ENCODE measurements at regions not wholly inside any gene's neighbourhood (a gene's known extent, or its start where the extent isn't known, plus 50 kb on each side); places are given as distances from the start of the nearest gene placed in this dataset.

DNA sequence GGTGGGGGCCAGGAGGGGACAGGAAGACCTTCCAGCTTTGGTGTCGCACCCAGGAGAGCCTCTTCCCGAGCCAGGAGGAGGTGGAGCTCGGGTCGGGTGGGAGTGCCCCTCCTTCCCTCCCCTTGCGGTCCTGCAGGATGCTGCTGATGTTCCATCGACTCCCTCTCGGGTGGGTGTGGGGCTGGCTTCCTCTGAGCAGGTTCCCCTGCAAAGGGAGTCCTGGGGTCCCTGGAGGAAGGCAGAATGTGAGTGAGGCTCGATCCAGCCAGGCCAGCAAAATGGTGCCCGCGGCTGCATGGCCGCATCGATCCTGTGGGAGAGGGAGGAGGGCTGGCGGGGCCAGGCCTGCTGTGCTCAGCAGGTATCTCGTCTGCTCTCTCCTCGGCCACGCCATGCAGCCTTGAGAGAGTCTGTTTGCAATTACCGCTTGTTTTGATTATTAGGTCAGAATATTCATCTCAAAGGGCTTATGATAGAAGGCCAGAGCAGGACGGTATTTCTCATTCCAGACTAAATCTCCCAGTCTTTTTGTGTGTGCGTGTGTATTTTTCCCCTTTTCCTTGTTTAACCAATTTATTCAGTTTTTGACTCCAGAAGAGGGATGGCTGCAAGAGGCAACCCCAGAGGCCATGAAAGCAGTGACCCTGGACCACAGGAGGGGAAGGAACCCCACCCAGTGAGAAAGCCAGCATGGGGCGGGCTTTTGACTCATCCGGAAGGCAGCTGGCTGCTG, 137.3 kb upstream of the ZMIZ1 start:
- Histone ChIP-seq H3K9me3 (replicated peaks in 1 of 3) (no peaks in the 10 kb centered on the region), H3K36me3 (replicated peaks in 1 of 2) (no peaks in the 10 kb centered on the region), H3K4me1 (replicated peaks in 1 of 2) (peaks cover 0 to 16% of the 10 kb centered on the region in 2 donors), H3K4me3 (no peak overlapping the region), H3K27me3 (no peaks in the 10 kb centered on the region), H3K27ac (peak overlapping the region in 2 of 5 donors; percentile 57 to 66)
- TF ChIP-seq POLR2A (IDR thresholded peaks at IDR 0.05) = no peak
- TF ChIP-seq, protein P1, sequence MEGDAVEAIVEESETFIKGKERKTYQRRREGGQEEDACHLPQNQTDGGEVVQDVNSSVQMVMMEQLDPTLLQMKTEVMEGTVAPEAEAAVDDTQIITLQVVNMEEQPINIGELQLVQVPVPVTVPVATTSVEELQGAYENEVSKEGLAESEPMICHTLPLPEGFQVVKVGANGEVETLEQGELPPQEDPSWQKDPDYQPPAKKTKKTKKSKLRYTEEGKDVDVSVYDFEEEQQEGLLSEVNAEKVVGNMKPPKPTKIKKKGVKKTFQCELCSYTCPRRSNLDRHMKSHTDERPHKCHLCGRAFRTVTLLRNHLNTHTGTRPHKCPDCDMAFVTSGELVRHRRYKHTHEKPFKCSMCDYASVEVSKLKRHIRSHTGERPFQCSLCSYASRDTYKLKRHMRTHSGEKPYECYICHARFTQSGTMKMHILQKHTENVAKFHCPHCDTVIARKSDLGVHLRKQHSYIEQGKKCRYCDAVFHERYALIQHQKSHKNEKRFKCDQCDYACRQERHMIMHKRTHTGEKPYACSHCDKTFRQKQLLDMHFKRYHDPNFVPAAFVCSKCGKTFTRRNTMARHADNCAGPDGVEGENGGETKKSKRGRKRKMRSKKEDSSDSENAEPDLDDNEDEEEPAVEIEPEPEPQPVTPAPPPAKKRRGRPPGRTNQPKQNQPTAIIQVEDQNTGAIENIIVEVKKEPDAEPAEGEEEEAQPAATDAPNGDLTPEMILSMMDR (IDR thresholded peaks at IDR 0.05) = no peak
- peak in 4 of 7 donors; percentile 42 to 57 (median 49) for DNase-seq
- WGBS, 4 donors = 59 to 73% (median 69%) methylated on average over 11 to 21 of the region's 21 CpGs
- intact Hi-C loops (cut with DNase I) = no loop called here

DNA sequence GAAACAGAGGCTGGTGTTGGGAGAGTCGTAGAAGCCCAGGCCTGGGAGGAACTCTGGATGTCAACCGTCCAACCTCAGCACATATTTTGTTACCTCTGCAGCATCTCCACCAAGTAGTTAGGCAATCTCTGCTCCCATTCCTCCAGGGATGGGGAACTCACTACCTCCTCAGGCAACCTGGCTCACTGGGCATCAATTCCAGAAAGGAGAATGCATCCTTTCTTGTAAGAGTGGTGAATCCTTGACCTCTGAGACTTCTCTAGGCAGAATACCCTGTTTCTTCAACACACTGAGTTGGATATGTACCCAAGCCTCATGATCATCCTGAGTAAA, 136.7 kb upstream of the ZMIZ1 start:
- WGBS, 4 donors = 38 to 64% (median 57%) methylated on average over 2 of the region's 2 CpGs
- Histone ChIP-seq H3K4me3 (no peak overlapping the region), H3K9me3 (replicated peaks in 1 of 3) (no peaks in the 10 kb centered on the region), H3K4me1 (replicated peaks in 1 of 2) (peaks cover 0 to 16% of the 10 kb centered on the region in 2 donors), H3K27ac (peak overlapping the region in 2 of 5 donors; percentile 57 to 66), H3K36me3 (replicated peaks in 1 of 2) (no peaks in the 10 kb centered on the region), H3K27me3 (no peaks in the 10 kb centered on the region)
- intact Hi-C loops (cut with DNase I) = no loop called here
- no peak for TF ChIP-seq POLR2A (IDR thresholded peaks at IDR 0.05)
- TF ChIP-seq, protein P1 (IDR thresholded peaks at IDR 0.05) = no peak
- DNase-seq = no peak

DNA sequence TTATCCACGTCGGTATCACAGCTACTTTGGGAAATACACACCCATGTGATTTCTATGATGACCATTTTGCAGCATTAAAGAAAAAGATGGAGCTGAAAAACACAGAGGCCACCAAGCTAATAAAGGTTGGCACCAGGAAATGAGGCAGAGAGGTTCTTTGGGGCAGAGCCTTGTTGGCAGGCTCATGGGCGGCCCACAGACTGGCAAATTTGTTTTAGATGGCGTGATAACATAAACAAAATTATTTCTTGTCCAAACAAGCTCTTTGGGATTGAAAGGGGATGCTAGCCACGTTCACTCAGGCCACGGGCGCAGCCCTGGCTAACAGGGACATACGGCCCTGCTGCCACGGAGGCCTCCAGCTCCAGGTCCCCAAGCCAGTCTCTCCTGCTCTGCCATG, 135.9 kb upstream of the ZMIZ1 start:
- Histone ChIP-seq H3K4me3 (no peak overlapping the region), H3K4me1 (replicated peaks in 1 of 2) (peaks cover 0 to 16% of the 10 kb centered on the region in 2 donors), H3K9me3 (replicated peaks in 1 of 3) (no peaks in the 10 kb centered on the region), H3K27me3 (no peaks in the 10 kb centered on the region), H3K36me3 (replicated peaks in 1 of 2) (no peaks in the 10 kb centered on the region), H3K27ac (peak overlapping the region in 1 of 5 donors; percentile 57)
- 93 to 97% (median 97%) methylated on average over 9 of the region's 9 CpGs for WGBS, 4 donors
- intact Hi-C loops (cut with DNase I) = no loop called here
- no peak for DNase-seq
- no peak for TF ChIP-seq POLR2A (IDR thresholded peaks at IDR 0.05)
- TF ChIP-seq, protein P1 (IDR thresholded peaks at IDR 0.05) = no peak

DNA sequence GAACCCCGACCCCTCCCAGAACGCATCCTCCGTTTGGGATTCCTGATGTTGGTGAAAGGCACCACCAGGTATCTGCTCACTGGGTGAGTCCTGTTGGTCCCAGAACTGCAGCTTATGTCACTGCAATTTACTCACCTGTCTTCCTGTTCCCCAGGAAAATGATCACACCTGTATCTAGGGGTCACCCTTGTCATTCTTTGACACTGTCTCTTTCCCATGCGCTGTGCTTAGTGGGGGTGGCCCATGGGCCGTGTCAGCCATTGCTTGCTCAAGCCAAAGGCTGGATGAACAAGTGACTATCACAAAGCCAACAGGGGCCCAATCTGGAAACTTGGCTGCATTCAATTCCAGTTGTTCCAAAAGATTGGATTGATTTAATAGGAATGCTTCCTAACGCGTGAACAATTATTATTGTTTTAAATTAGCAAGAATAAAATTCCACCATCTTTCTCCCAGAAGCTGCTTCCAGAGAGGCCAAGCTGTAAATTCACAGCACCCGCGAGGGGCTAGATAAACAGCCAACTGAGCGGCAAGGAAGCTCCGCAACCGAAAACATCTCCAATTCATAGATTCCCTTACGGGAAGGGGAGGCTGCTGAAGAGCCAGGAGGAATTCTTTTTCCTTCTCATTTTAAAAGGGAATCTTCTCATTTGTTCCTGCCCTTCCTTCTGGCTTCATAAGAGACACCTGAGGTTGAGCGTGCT, 134.8 kb upstream of the ZMIZ1 start:
- DNase-seq = no peak

More for the DNA sequence above, 134.8 kb upstream of the ZMIZ1 start:
- Histone ChIP-seq H3K9me3 (replicated peaks in 1 of 3) (no peaks in the 10 kb centered on the region), H3K4me1 (replicated peaks in 1 of 2) (peaks cover 0 to 22% of the 10 kb centered on the region in 2 donors), H3K4me3 (no peak overlapping the region), H3K27ac (no peak overlapping the region), H3K36me3 (replicated peaks in 1 of 2) (no peaks in the 10 kb centered on the region), H3K27me3 (no peaks in the 10 kb centered on the region)
- WGBS, 4 donors = 89 to 97% (median 92%) methylated on average over 14 of the region's 14 CpGs
- intact Hi-C loops (cut with DNase I) = no loop called here
- no peak for TF ChIP-seq POLR2A (IDR thresholded peaks at IDR 0.05)
